ENCODE measurements at regions not wholly inside any gene's neighbourhood (a gene's known extent, or its start where the extent isn't known, plus 50 kb on each side); places are given as distances from the start of the nearest gene placed in this dataset.
"Not testable (repeated sequence)": the region's sequence is repeated elsewhere in the genome, so short reads cannot be mapped to it uniquely, and the experiment has no call there.

DNA sequence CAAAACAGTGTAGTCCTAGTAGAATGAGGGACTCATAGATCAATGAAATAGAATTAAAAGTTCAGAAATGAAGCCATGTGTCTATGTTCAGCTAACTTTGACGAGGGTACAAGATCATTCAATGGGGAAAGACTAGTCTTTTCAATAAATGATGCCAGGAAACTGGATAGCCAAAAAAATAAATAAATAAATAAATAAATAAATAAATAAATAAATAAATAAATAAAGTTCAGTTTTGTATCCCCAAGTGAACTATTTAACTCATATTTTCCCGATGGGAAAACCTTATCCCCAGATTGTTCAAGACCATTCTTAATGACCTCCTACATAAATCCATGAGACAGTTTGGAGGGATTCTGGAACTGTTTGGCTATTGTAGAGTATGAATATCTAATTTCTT lies 277.1 kb upstream of the EYS start:
- no CpG with 5 or more reads among the region's 2 CpGs for WGBS, 2 donors (ENCODE audit: extremely low coverage in 2 of 2, insufficient read length in 2 of 2, insufficient replicate concordance in 1 of 2)
- Histone ChIP-seq H3K4me2 (ENCODE audit: insufficient read depth, low read length, poor library complexity, severe bottlenecking) (no peak overlapping the region), H3K79me1 (ENCODE audit: low read depth, low read length) (no peaks in the 10 kb centered on the region), H2AFZ (ENCODE audit: low read length) (no peak overlapping the region), H3K9ac (ENCODE audit: low read depth, low read length, poor library complexity) (no peak overlapping the region), H2BK5ac (ENCODE audit: low read length) (no peak overlapping the region), H3K9me3 (replicated peaks in 1 of 2; ENCODE audit: control insufficient read depth in 2 of 2, insufficient read depth in 1 of 2, low read depth in 1 of 2, low read length in 2 of 2) (no peaks in the 10 kb centered on the region), H2BK120ac (ENCODE audit: low read depth, low read length) (no peak overlapping the region), H3K4me1 (ENCODE audit: control insufficient read depth in 2 of 2, insufficient read depth in 1 of 2, low read depth in 1 of 2, low read length in 2 of 2) (peaks cover 0 to 2% of the 10 kb centered on the region in 2 donors), H3K4me3 (ENCODE audit: low read length in 2 of 2) (no peak overlapping the region), H3K14ac (ENCODE audit: low read length) (no peak overlapping the region), H3K23ac (ENCODE audit: low read depth, low read length, poor library complexity) (no peak overlapping the region), H3K18ac (ENCODE audit: low read length) (no peak overlapping the region), H3K36me3 (replicated peaks in 1 of 2; ENCODE audit: control insufficient read depth in 2 of 2, insufficient read depth in 2 of 2, low read length in 2 of 2) (no peaks in the 10 kb centered on the region), H2BK15ac (ENCODE audit: low read length) (no peak overlapping the region), H4K8ac (ENCODE audit: low read depth, low read length) (no peak overlapping the region), H3K27ac (replicated peaks; ENCODE audit: low read length) (no peak overlapping the region), H3K27me3 (ENCODE audit: control insufficient read depth in 3 of 3, insufficient read depth in 3 of 3, low read depth in 1 of 3, low read length in 3 of 3) (no peaks in the 10 kb centered on the region), H2BK12ac (ENCODE audit: low read length) (no peak overlapping the region), H4K91ac (ENCODE audit: low read depth, low read length, poor library complexity) (no peak overlapping the region), H3K4ac (ENCODE audit: low read length) (no peak overlapping the region), H2AK5ac (ENCODE audit: low read depth, low read length) (no peak overlapping the region)
- no peak for DNase-seq (ENCODE audit: low spot score)

DNA sequence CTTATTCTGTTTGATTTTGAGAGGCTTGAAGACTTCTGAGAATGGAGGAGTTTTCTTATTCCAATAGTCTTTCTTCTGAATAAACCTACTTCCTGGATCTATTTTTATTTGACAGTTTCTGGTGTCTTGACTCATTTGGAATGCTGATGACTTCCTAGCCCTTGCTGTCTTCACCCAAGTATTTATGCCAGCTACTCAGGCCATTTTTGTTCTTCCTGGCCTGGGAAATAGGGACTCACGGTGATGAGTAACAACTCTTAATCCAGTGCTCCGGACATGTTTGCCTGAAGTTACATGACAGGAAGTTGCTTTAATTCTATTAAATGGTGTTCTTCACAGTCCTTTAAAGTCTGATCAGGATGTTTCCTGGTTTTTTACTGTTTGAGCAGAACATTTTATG lies 272.1 kb upstream of the EYS start:
- no peak overlapping the region for H2BK5ac ChIP-seq (ENCODE audit: low read length)
- no peaks in the 10 kb centered on the region for H3K4me1 ChIP-seq (ENCODE audit: control insufficient read depth in 2 of 2, insufficient read depth in 1 of 2, low read depth in 1 of 2, low read length in 2 of 2)
- no peak overlapping the region for H2BK15ac ChIP-seq (ENCODE audit: low read length)
- H3K36me3 ChIP-seq (replicated peaks in 1 of 2; ENCODE audit: control insufficient read depth in 2 of 2, insufficient read depth in 2 of 2, low read length in 2 of 2): no peaks in the 10 kb centered on the region
- no peak overlapping the region for H2BK12ac ChIP-seq (ENCODE audit: low read length)
- H4K91ac ChIP-seq (ENCODE audit: low read depth, low read length, poor library complexity): no peak overlapping the region
- no peak overlapping the region for H2BK120ac ChIP-seq (ENCODE audit: low read depth, low read length)
- no peak for DNase-seq (ENCODE audit: low spot score)
- H3K9ac ChIP-seq (ENCODE audit: low read depth, low read length, poor library complexity): no peak overlapping the region
- no CpG with 5 or more reads among the region's 2 CpGs for WGBS, 2 donors (ENCODE audit: extremely low coverage in 2 of 2, insufficient read length in 2 of 2, insufficient replicate concordance in 1 of 2)
- H2AK5ac ChIP-seq (ENCODE audit: low read depth, low read length): no peak overlapping the region
- H3K4me3 ChIP-seq (ENCODE audit: low read length in 2 of 2): no peak overlapping the region
- no peak overlapping the region for H3K4me2 ChIP-seq (ENCODE audit: insufficient read depth, low read length, poor library complexity, severe bottlenecking)
- no peaks in the 10 kb centered on the region for H3K79me1 ChIP-seq (ENCODE audit: low read depth, low read length)
- no peak overlapping the region for H3K4ac ChIP-seq (ENCODE audit: low read length)
- H2AFZ ChIP-seq (ENCODE audit: low read length): no peak overlapping the region
- no peak overlapping the region for H3K27ac ChIP-seq (replicated peaks; ENCODE audit: low read length)
- H3K9me3 ChIP-seq (replicated peaks in 1 of 2; ENCODE audit: control insufficient read depth in 2 of 2, insufficient read depth in 1 of 2, low read depth in 1 of 2, low read length in 2 of 2): no peaks in the 10 kb centered on the region
- no peaks in the 10 kb centered on the region for H3K27me3 ChIP-seq (ENCODE audit: control insufficient read depth in 3 of 3, insufficient read depth in 3 of 3, low read depth in 1 of 3, low read length in 3 of 3)
- no peak overlapping the region for H4K8ac ChIP-seq (ENCODE audit: low read depth, low read length)
- H3K18ac ChIP-seq (ENCODE audit: low read length): no peak overlapping the region
- H3K14ac ChIP-seq (ENCODE audit: low read length): no peak overlapping the region
- H3K23ac ChIP-seq (ENCODE audit: low read depth, low read length, poor library complexity): no peak overlapping the region

DNA sequence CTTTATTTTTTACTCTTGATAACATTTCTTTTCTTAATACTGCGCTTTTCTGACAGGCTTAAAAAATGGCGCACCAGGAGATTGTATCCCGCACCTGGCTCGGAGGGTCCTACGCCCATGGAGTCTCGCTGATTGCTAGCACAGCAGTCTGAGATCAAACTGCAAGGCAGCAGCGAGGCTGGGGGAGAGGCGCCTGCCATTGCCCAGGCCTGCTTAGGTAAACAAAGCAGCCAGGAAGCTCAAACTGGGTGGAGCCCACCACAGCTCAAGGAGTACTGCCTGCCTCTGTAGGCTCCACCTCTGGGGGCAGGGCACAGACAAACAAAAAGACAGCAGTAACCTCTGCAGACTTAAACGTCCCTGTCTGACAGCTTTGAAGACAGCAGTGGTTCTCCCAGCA lies 264.2 kb upstream of the EYS start:
- not testable (repeated sequence) for H3K9me3 ChIP-seq (replicated peaks in 1 of 2; ENCODE audit: control insufficient read depth in 2 of 2, insufficient read depth in 1 of 2, low read depth in 1 of 2, low read length in 2 of 2); DNase-seq (ENCODE audit: low spot score); H2BK120ac ChIP-seq (ENCODE audit: low read depth, low read length); H2AFZ ChIP-seq (ENCODE audit: low read length); H3K4me3 ChIP-seq (ENCODE audit: low read length in 2 of 2); H3K23ac ChIP-seq (ENCODE audit: low read depth, low read length, poor library complexity); H3K9ac ChIP-seq (ENCODE audit: low read depth, low read length, poor library complexity); H3K79me1 ChIP-seq (ENCODE audit: low read depth, low read length); H3K4ac ChIP-seq (ENCODE audit: low read length); H3K4me2 ChIP-seq (ENCODE audit: insufficient read depth, low read length, poor library complexity, severe bottlenecking); H3K27me3 ChIP-seq (ENCODE audit: control insufficient read depth in 3 of 3, insufficient read depth in 3 of 3, low read depth in 1 of 3, low read length in 3 of 3); H3K36me3 ChIP-seq (replicated peaks in 1 of 2; ENCODE audit: control insufficient read depth in 2 of 2, insufficient read depth in 2 of 2, low read length in 2 of 2); H3K27ac ChIP-seq (replicated peaks; ENCODE audit: low read length); H2BK5ac ChIP-seq (ENCODE audit: low read length); H2AK5ac ChIP-seq (ENCODE audit: low read depth, low read length); H4K91ac ChIP-seq (ENCODE audit: low read depth, low read length, poor library complexity); H4K8ac ChIP-seq (ENCODE audit: low read depth, low read length); H3K14ac ChIP-seq (ENCODE audit: low read length); H2BK15ac ChIP-seq (ENCODE audit: low read length); H3K4me1 ChIP-seq (ENCODE audit: control insufficient read depth in 2 of 2, insufficient read depth in 1 of 2, low read depth in 1 of 2, low read length in 2 of 2); H2BK12ac ChIP-seq (ENCODE audit: low read length); H3K18ac ChIP-seq (ENCODE audit: low read length)
- WGBS, 2 donors (ENCODE audit: extremely low coverage in 2 of 2, insufficient read length in 2 of 2, insufficient replicate concordance in 1 of 2): no CpG with 5 or more reads among the region's 9 CpGs

DNA sequence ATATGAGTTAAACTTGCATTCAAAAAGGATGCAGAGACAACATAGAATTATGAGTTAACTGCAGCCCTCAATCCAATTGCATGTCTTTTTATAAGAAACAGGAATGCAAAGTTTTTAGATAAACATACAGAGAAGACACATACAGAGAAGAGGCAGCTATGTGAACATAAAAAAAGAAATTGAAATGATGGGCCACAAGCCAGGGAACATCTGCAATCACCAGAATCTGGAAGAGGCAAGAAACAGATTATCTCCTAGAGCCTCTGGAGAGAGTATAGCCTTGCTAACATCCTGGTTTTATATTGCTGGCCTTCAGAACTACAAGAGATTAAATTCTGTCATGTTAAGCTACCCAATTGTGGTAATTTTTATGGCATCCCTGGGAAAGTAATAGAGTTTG lies 257.2 kb upstream of the EYS start:
- H3K4me2 ChIP-seq (ENCODE audit: insufficient read depth, low read length, poor library complexity, severe bottlenecking): no peak overlapping the region
- H2AK5ac ChIP-seq (ENCODE audit: low read depth, low read length): no peak overlapping the region
- H2BK120ac ChIP-seq (ENCODE audit: low read depth, low read length): no peak overlapping the region
- H3K4me1 ChIP-seq (ENCODE audit: control insufficient read depth in 2 of 2, insufficient read depth in 1 of 2, low read depth in 1 of 2, low read length in 2 of 2): no peaks in the 10 kb centered on the region
- no peaks in the 10 kb centered on the region for H3K36me3 ChIP-seq (replicated peaks in 1 of 2; ENCODE audit: control insufficient read depth in 2 of 2, insufficient read depth in 2 of 2, low read length in 2 of 2)
- no peak overlapping the region for H3K4ac ChIP-seq (ENCODE audit: low read length)
- H2BK15ac ChIP-seq (ENCODE audit: low read length): no peak overlapping the region
- H3K4me3 ChIP-seq (ENCODE audit: low read length in 2 of 2): no peak overlapping the region
- no peak overlapping the region for H4K8ac ChIP-seq (ENCODE audit: low read depth, low read length)
- no peak overlapping the region for H2BK12ac ChIP-seq (ENCODE audit: low read length)
- H3K23ac ChIP-seq (ENCODE audit: low read depth, low read length, poor library complexity): no peak overlapping the region
- no peaks in the 10 kb centered on the region for H3K79me1 ChIP-seq (ENCODE audit: low read depth, low read length)
- H3K14ac ChIP-seq (ENCODE audit: low read length): no peak overlapping the region
- no peak overlapping the region for H3K18ac ChIP-seq (ENCODE audit: low read length)
- no peak overlapping the region for H4K91ac ChIP-seq (ENCODE audit: low read depth, low read length, poor library complexity)
- H2AFZ ChIP-seq (ENCODE audit: low read length): peak overlapping the region; percentile 30
- no peak overlapping the region for H3K9ac ChIP-seq (ENCODE audit: low read depth, low read length, poor library complexity)
- no peaks in the 10 kb centered on the region for H3K27me3 ChIP-seq (ENCODE audit: control insufficient read depth in 3 of 3, insufficient read depth in 3 of 3, low read depth in 1 of 3, low read length in 3 of 3)
- H2BK5ac ChIP-seq (ENCODE audit: low read length): no peak overlapping the region
- H3K9me3 ChIP-seq (replicated peaks in 1 of 2; ENCODE audit: control insufficient read depth in 2 of 2, insufficient read depth in 1 of 2, low read depth in 1 of 2, low read length in 2 of 2): no peaks in the 10 kb centered on the region
- no peak overlapping the region for H3K27ac ChIP-seq (replicated peaks; ENCODE audit: low read length)
- DNase-seq (ENCODE audit: low spot score): no peak

Measured in neuronal stem cell (in vitro differentiated cells).